Stimulated activated CD8-positive, alpha-beta memory T cell treated with anti-CD3 and anti-CD28 coated beads, Interleukin-4, amount 100 ng/mL, for 48 hours (primary cell): ENCODE measurements at regions not wholly inside any gene's neighbourhood (a gene's known extent, or its start where the extent isn't known, plus 50 kb on each side); places are given as distances from the start of the nearest gene placed in this dataset.
"Not testable (repeated sequence)": the region's sequence is repeated elsewhere in the genome, so short reads cannot be mapped to it uniquely, and the experiment has no call there.

Experiments
- DNase-seq: peaks from one replicate; pipeline ENCODE4 v3.0.0-alpha.2; 2020

DNA sequence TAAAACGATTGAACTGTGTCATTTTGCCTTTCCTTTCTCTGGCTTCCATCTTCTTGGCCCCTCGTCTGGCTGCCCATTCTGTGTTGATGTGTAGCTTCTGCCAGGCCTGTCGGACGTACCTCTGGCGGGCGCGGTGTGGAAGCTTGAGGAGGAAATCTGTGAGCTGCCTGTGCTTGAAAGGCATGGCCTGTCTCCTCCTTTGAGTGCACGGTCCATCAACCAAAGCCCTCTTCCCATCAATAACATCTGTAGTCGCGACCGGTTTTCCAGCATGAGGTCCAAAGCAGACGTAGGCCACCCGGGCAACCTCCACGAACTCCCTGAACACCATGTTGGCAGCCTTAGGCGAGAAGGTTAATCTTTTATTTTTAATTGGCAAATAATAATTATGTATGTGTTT, 202.7 kb downstream of the CRLF2 start:
- no peak for DNase-seq

DNA sequence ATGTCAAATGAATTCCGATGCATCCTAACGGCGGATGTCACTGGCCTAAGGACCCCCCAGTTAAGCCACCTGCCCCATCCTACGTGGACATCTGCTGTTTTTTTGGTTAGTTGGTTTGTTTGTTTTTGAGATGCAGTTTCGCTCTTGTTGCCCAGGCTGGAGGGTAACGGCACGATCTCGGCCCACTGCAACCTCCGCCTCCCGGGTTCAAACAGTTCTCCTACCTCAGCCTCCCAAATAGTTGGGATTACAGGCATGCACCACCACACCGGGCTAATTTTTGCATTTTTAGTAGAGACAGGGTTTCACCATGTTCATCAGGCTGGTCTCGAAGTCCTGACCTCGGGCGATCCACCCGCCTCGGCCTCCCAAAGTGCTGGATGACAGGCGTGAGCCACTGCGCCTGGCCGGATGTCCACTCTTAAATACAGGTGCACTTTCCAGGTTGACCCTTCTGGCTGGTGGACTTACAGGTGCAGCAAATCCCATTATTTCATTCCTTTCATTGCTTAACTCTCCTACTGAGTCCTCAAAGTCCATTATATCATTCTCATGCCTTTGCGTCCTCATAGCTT, 206.2 kb downstream of the CRLF2 start:
- DNase-seq, result no peak

DNA sequence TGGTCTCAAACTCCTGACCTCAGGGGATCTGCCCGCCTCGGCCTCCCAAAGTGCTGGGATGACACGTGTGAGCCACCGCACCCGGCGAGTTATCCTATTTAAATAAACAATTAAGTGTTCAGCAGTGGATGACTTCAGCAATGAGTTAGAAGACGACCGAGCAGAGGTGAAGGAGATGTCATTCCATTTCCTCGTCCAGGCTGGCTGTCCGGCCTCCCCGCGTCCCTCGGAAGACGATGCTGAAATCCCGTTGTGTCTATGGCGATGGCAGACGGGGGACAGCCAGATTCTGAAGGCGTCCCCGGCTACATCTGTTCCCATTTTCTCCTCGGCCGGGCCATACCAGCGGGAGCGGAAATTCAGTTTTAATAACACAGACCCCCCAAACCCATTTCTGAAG, 209.8 kb downstream of the CRLF2 start:
- DNase-seq, result no peak

GRCh38 chrX:997631-998137, 214.8 kb downstream of the CRLF2 start:
- DNase-seq, result no peak

- DNase-seq, result no peak
Measured at GRCh38 chrX:994780-995179, 217.7 kb downstream of the CRLF2 start.

GRCh38 chrX:989959-990510, 222.4 kb downstream of the CRLF2 start:
- no peak for DNase-seq

GRCh38 chrX:988530-988929, 223.9 kb downstream of the CRLF2 start:
- DNase-seq, result not testable (repeated sequence)

DNA sequence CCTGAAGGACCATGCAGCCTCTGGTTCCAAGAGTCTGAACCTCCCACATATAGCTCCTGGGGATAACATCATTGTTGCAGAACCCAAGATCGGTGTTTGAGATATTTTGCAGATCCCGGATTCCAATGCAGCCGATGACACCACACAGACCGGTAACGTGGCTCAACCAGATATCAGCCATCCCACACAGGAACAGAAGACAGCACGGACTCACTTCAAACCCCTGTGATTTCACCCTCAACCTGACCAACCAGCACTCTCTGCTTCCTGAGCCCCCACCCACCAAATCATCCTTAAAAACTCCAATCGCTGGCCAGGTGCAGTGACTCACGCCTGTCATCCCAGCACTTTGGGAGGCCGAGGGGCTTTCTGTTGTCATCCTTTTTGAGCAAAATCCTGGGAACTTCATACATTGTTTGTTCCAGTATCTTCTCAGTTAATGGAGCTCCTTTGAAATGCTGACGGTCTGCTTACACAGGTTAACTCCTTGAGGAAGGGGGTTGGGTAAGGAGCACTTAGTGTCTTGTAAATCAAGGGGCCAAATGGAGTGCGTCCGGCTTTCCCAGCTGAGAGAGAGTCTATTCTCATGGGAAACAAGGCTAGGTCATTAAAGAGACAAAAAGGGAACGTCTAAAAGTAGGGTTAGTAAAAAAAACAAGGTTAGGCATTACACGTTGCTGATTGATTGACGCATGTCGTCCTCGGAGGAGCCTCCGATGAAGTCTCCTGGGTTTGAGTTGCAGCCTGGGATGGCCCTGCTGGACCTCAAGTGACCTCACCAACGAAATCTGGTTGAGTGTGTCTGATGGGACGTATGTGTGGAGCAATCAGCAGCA, 230.4 kb downstream of the CRLF2 start:
- no peak for DNase-seq

GRCh38 chrX:980587-981235, 231.7 kb downstream of the CRLF2 start:
- no peak for DNase-seq

DNA sequence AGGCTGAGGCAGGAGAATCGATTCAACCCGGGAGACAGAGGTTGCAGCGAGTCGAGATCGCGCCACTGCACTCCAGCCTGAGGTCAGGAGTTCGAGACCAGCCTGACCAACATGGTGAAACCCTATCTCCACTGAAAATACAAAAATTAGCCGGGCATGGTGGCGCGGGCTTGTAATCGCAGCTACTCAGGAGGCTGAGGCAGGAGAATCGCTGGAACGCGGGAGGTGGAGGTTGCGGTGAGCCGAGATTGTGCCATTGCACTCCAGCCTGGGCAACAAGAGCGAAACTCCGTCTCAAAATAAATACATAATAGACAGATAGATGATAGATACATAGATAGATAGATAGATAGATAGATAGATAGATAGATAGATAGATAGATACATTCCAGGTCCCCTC, 233.3 kb downstream of the CRLF2 start:
- DNase-seq, result not testable (repeated sequence)

DNA sequence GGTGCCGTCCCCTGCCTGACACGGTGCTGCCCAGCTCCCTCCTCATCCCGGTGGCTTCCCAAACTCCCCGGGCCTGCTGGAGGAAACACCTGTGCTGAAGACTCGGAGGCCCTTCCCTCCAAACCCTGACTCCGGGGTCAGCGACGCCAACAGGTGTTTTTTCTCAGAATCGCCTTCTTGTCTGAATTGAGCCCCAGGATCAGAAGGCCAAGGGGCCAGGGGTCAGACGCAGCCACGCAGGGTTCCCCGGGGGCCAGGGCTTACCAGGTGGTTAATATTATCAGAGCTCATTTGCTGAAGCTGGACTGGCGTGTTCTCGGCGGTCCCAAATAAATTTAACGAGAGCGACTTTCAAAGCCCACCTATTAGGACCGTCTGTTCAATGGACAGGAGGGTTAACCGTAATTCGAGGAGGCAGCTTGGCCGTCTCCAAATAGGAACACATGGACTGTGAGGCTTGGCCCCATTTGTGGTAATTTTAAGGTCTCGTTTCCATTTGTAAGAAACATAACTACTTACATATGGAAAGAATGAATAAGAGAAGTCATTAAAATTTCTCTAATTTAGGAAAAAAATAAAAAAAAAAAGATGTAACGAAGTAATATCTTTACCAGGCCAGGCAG, 239.3 kb downstream of the CRLF2 start:
- DNase-seq, result no peak

GRCh38 chrX:968148-968965, 244.1 kb downstream of the CRLF2 start:
- no peak for DNase-seq

DNA sequence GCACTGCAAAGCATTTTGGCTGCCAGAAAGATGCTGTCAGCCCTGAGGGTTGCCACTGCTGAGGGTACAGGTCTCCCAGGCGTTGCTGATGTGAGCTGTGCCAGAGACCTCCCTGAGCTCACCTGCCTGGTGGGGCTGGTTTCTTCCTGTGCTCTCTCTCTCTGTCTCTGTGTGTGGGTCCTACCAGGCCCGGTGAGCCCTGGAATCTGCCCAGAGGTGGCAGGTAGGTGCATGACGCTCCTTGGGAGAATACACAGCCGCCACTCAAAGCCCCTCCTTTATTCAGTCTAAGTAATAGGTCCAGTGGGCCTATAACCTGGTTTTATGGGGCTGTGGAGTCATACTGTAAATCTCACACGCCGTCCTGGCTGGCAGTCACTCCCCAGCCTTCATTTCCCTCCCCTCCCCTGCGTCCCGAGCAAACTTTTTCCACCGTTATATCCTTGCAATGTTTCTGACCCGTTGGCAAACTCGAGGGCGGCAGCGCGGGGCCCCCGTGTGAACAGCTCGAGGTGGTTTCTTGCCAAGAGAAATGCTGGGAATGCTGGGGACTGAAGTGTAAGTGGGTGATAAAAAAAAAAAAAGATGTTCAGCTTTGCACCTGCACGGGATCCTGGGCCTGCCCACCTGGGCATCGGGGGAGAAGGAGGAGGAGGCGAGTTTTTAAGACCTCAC, 245.9 kb downstream of the CRLF2 start:
- no peak for DNase-seq

- DNase-seq, result no peak
Measured at GRCh38 chrX:964831-965416, 247.5 kb downstream of the CRLF2 start.

DNA sequence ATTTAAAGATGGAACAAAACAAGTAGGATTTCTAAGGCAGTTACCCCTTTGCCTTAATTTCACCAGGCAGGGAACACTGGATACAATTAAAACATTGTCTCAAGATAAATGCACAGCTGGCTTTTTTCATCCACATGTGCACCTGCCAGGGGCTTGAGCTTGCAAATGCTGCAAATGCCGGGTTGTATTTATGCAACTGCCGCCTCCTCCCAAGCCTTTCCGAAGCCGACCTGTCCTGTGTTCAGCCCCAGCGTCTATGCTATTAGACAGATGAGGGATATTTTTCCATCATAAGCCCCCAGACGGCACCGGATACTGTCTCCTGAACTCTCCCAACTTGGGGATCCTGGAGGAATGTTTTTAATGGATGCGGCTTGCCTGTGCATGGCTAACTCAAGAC, 251.6 kb downstream of the CRLF2 start:
- no peak for DNase-seq

- no peak for DNase-seq
Measured at GRCh38 chrX:959595-959994, 252.9 kb downstream of the CRLF2 start.

- not testable (repeated sequence) for DNase-seq
Measured at GRCh38 chrX:955168-955781, 257.2 kb downstream of the CRLF2 start.

DNA sequence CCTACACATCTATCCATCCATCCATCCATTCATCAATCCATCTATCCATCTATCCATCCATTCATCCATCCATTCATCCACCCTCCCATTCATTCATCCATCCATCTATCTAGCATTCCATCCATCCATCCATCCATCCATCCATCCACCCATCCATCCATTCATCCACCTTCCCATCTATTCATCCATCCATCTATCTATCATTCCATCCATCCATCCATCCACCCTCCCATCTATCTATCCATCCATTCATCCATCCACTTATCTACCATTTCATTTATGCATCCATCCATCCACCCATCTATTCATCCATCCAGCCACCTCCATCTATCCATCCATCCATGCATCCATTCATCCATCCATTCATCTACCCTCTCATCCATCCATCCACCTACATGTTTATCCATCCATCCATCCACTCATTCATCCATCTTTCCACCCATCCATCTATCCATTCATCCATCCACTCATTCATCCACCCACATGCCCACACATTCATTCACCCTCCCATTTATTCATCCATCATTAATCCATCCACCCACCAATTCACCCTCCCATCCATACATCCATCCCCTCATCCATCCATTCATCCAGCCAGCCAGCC, 258.5 kb downstream of the CRLF2 start:
- DNase-seq, result no peak

DNA sequence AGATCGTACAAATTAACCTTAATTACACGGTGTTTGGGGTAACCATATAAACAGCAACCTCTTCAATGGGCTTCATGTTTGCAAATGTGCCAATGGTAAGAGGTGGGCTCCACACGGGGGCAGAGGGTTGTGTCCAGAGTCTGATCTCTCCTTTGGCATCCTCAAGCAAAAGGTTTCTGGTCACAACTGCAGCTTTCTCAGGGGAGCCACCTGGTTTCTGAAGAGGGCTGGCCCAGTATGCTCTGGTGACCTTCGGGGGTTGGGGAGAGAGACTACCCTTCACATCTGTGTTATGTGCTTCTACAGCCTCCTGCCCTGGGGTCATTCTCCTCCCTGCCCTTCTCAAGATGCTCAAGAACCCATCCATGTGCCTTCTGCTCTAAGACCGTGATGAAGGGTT, 259.6 kb downstream of the CRLF2 start:
- no peak for DNase-seq

DNA sequence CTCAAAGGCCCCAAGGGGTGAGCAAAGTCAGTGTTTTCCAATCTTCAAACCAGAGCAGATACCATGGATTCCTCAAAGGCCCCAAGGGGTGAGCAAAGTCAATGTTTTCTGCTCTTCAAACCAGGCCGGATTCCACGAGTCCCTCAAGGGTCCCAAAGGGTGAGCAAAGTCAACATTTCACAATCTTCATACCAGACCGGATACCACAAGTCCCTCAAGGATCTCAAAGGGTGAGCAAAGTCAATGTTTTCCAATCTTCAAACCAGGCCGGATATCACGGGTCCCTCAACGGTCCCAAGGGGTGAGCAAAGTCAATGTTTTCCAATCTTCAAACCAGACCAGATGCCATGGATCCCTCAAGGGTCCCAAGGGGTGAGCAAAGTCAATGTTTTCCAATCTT, 265.2 kb downstream of the CRLF2 start:
- not testable (repeated sequence) for DNase-seq
